K562 (cell line): ENCODE measurements at regions not wholly inside any gene's neighbourhood (a gene's known extent, or its start where the extent isn't known, plus 50 kb on each side); places are given as distances from the start of the nearest gene placed in this dataset.

Experiments
- ATAC-seq: fragments of 200-7000 bp; cut with Tn5 transposase; 3 replicates; pipeline ENCODE4 v1.9.1; 2020; ENCODE audit warnings: moderate library complexity
- BruUV-seq: library from RNA; stranded (reverse); fragments of 400-500 nt; replicated peaks from 2 replicates; lab custom pipeline; 2021; lab: Mats Ljungman, UMichigan
- CTCF ChIA-PET: fragments of 300-600 bp; formaldehyde crosslinking; extraction: SDS; loops from one replicate; lab custom pipeline; 2021; ENCODE audit warnings: low intra/inter-chr PET ratio; lab: Yijun Ruan, JAX
- POLR2A ChIA-PET: fragments of 300-600, 350-650 bp; sonication (Branson Sonifier 250); formaldehyde crosslinking; extraction: SDS; loops from one replicate; lab custom pipeline; 2021; ENCODE audit warnings: antibody characterized with exemption, inconsistent platforms; lab: Yijun Ruan, JAX
- DNase-seq, 4 experiments: peaks; one replicate each; pipeline versions ENCODE4 v3.0.0 to v3.0.0-alpha.2; 2011 to 2018; ENCODE audit warnings: low spot score in 3 of 4, mixed read lengths in 3 of 4; ENCODE audit errors: extremely low read depth in 1 of 4
- FAIRE-seq: peaks from 2 replicates; lab custom pipeline; 2011; peaks lifted over from hg19 to GRCh38; lab: Jason Lieb, UNC
- H2AFZ ChIP-seq: 2 replicates; pipeline ENCODE4 v1.6.0; 2011; ENCODE audit warnings: low read depth, low read length, control low read depth, inconsistent platforms
- H3K27ac ChIP-seq: fragments of 200-600 bp; 3 replicates; pipeline ENCODE4 v1.8.0; 2011; ENCODE audit warnings: low read depth, mild to moderate bottlenecking, control low read depth, inconsistent platforms, low read length, moderate library complexity, mixed read lengths; ENCODE audit errors: extremely low read depth
- H3K27me3 ChIP-seq, 2 experiments: fragments of 300-600 bp in 1 of 2; 2 replicates in 1 of 2; 3 replicates in 1 of 2; pipeline versions ENCODE4 v1.6.0 to v1.8.0; 2011; ENCODE audit warnings: inconsistent platforms in 2 of 2, low read length in 2 of 2, mild to moderate bottlenecking in 1 of 2, mixed read lengths in 1 of 2, moderate library complexity in 1 of 2; ENCODE audit not compliant: control insufficient read depth in 2 of 2, insufficient read depth in 2 of 2
- H3K36me3 ChIP-seq: fragments of 300-600 bp; 3 replicates; pipeline ENCODE4 v1.8.0; 2011; ENCODE audit warnings: mild to moderate bottlenecking, low read length, inconsistent platforms; ENCODE audit not compliant: control insufficient read depth, insufficient read depth
- H3K4me1 ChIP-seq, 2 experiments: fragments of 200-600 bp in 1 of 2; replicated peaks in 1 of 2; 2 replicates in 1 of 2; 3 replicates in 1 of 2; pipeline versions ENCODE4 v1.5.1 to v1.8.0; 2011; ENCODE audit warnings: inconsistent platforms in 2 of 2, low read length in 2 of 2, mild to moderate bottlenecking in 1 of 2, mixed read lengths in 1 of 2, moderate library complexity in 1 of 2; ENCODE audit not compliant: control insufficient read depth in 2 of 2, insufficient read depth in 2 of 2
- H3K4me2 ChIP-seq: 2 replicates; pipeline ENCODE4 v1.6.1; 2011; ENCODE audit warnings: low read length, control low read depth, inconsistent platforms, mixed read lengths; ENCODE audit not compliant: insufficient read depth
- H3K4me3 ChIP-seq: fragments of 200-600 bp; sonication (generic), shearing (Covaris generic); 2 replicates; pipeline ENCODE4 v1.5.1; 2016; ENCODE audit warnings: control low read depth, inconsistent platforms
- H3K79me2 ChIP-seq: fragments of 200-600 bp; 3 replicates; pipeline ENCODE4 v1.8.0; 2011; ENCODE audit warnings: low read length, inconsistent platforms; ENCODE audit not compliant: control insufficient read depth, insufficient read depth
- H3K9ac ChIP-seq, 2 experiments: 2 replicates each; pipeline versions ENCODE4 v1.6.0 to v1.6.1; 2011; ENCODE audit warnings: low read depth in 2 of 2, low read length in 2 of 2, control low read depth in 1 of 2, inconsistent platforms in 1 of 2, mild to moderate bottlenecking in 1 of 2, mixed read lengths in 1 of 2; ENCODE audit not compliant: insufficient read depth in 1 of 2
- H3K9me1 ChIP-seq: one replicate; pipeline ENCODE4 v1.6.0; 2011; ENCODE audit warnings: inconsistent platforms, mild to moderate bottlenecking, low read length, moderate library complexity; ENCODE audit not compliant: control insufficient read depth, insufficient read depth
- H3K9me3 ChIP-seq: replicated peaks from 2 replicates; pipeline ENCODE4 v1.5.1; 2011; ENCODE audit warnings: low read depth, low read length, inconsistent platforms; ENCODE audit not compliant: control insufficient read depth, insufficient read depth
- H4K20me1 ChIP-seq: replicated peaks from 2 replicates; pipeline ENCODE4 v1.6.1; 2011; ENCODE audit warnings: low read length, inconsistent platforms, mixed read lengths; ENCODE audit not compliant: control insufficient read depth, insufficient read depth
- DIDO1 ChIP-seq: fragments of 450-650 bp; IDR thresholded peaks from 2 replicates; pipeline ENCODE4 v1.6.1; 2016; ENCODE audit warnings: low read depth, missing biosample characterization, missing genetic modification characterization
- MBD2 ChIP-seq: sonication (generic); IDR thresholded peaks from 2 replicates; pipeline ENCODE4 v1.6.1; 2016; ENCODE audit warnings: low read depth, borderline replicate concordance
- SP1 ChIP-seq: sonication (generic); formaldehyde crosslinking; IDR thresholded peaks from 2 replicates; pipeline ENCODE4 v1.8.1; 2022; ENCODE audit warnings: mild to moderate bottlenecking, missing genetic modification reagents
- TCF7L2 ChIP-seq: fragments of 150-350 bp; IDR thresholded peaks from 2 replicates; pipeline ENCODE4 v1.6.1; 2016; ENCODE audit warnings: low read depth, mild to moderate bottlenecking, low read length, moderate library complexity
- TSC22D4 ChIP-seq: fragments of 450-650 bp; IDR thresholded peaks from 2 replicates; pipeline ENCODE4 v1.6.1; 2016; ENCODE audit warnings: missing genetic modification characterization, missing biosample characterization, control low read depth
- ZNF212 ChIP-seq: fragments of 450-650 bp; formaldehyde crosslinking; IDR thresholded peaks from 2 replicates; pipeline ENCODE4 v1.4.0; 2020; ENCODE audit warnings: mild to moderate bottlenecking
- ZNF699 ChIP-seq: fragments of 250-450 bp; sonication (Bioruptor Pico); IDR thresholded peaks from 2 replicates; pipeline ENCODE4 v1.8.0; 2021; ENCODE audit warnings: mild to moderate bottlenecking, moderate library complexity; ENCODE audit not compliant: insufficient replicate concordance
- WGBS: fragments of 100-300 bp; shearing (Covaris generic); methylation state at CpG from one replicate; pipeline ENCODE4 v1.1.6; 2016; ENCODE audit warnings: low coverage, mixed read lengths; ENCODE audit not compliant: insufficient coverage; ENCODE audit errors: missing lambda C conversion rate; 5-methylcytosine and 5-hydroxymethylcytosine counted together
- in situ Hi-C: fragments of 300-500 bp; cut with MboI; formaldehyde crosslinking; loops from 4 replicates; pipeline ENCODE4 v1.15.0; 2018; ENCODE audit warnings: inconsistent platforms, mixed read lengths
- intact Hi-C: fragments of 100-400 bp; cut with micrococcal nuclease; formaldehyde crosslinking; loops from 2 replicates; pipeline ENCODE4 v1.14.2; 2022
- TF ChIP-seq, protein P1 (sequence below): fragments of 450-650 bp; formaldehyde crosslinking; IDR thresholded peaks from 2 replicates; pipeline ENCODE4 v1.4.0; 2020; ENCODE audit warnings: mild to moderate bottlenecking, mixed read lengths
- TF ChIP-seq, protein P2 (sequence below): sonication (generic); formaldehyde crosslinking; IDR thresholded peaks from 2 replicates; pipeline ENCODE4 v1.8.1; 2023; ENCODE audit warnings: mild to moderate bottlenecking, missing genetic modification reagents
- TF ChIP-seq, protein P3 (sequence below): fragments of 450-650 bp; IDR thresholded peaks from 2 replicates; pipeline ENCODE4 v1.6.1; 2017; ENCODE audit warnings: antibody characterized with exemption
- TF ChIP-seq, protein P4 (sequence below): fragments of 450-650 bp; formaldehyde crosslinking; IDR thresholded peaks from 2 replicates; pipeline ENCODE4 v1.4.0; 2022; ENCODE audit warnings: missing genetic modification characterization
- TF ChIP-seq, protein P5 (sequence below), 2 experiments: fragments of 200-800 bp in 1 of 2; sonication (Bioruptor generic) in 1 of 2; sonication (generic) in 1 of 2; formaldehyde crosslinking in 1 of 2; IDR thresholded peaks in 1 of 2; conservative IDR thresholded peaks in 1 of 2; 2 replicates each; pipeline versions ENCODE4 v1.5.0 to v1.6.1; 2016 to 2020; ENCODE audit warnings: missing compliant biosample characterization in 1 of 2, missing genetic modification characterization in 1 of 2, missing genetic modification reagents in 1 of 2

DNA sequence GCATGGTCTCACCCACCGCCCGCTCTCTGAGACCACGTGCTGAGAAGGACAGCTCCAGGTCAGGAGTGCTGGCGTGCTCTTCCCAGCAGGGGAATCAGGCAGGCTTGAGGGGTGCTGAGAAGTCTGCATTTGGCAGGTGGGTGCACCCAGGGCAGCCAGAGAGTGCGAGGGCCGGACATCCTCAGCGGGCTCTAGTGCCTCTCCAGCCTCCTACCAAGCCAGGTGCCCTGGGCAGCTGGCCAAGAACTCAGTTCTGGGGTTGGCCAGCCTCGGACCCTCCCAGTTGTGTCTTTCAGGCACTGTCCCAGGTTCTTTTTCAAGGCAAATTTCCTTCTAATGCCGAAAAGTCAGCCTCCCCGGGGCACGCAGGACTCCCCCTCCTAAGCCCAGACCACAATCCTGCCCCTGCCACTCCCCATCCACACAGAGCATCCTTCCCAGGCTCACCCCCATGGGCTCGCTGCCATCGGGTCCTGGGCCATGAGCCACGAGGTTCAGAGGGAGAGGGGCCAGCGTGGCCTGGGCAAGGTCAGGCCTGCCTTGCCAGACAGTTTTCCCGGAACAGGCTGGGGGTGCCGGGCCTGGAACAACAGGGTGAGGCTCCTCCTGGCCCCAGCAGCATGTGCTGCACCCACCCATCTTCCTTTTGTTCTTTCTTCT lies 52.2 kb upstream of the GPC1 start:
- H3K9me3 ChIP-seq, result no peaks in the 10 kb centered on the region; the same call in 1 of the 2 replicates
- no peaks in the 10 kb centered on the region for H4K20me1 ChIP-seq
- BruUV-seq, result no TSS peak
- no peaks in the 10 kb centered on the region for H3K36me3 ChIP-seq
- intact Hi-C loops, result no loop called here
- H3K4me1 ChIP-seq, result peaks cover 7 to 14% of the 10 kb centered on the region in 2 experiments; a peak in 4 of 5 replicates
- WGBS, result 1% methylated on average over 15 of the region's 17 CpGs
- ChIA-PET CTCF (no interaction called here), POLR2A (interaction anchor here (1.0 kb wide), 1 partner anchor 21 kb away, joined by 3 read pairs; no protein-coding TSS in a partner anchor)
- no peak overlapping the region for H2AFZ ChIP-seq
- ATAC-seq (no peak), DNase-seq (no peak), FAIRE-seq (no peak)
- in situ Hi-C loops, result no loop called here
- H3K27me3 ChIP-seq, result peaks cover 0 to 22% of the 10 kb centered on the region in 2 experiments; a peak in 2 of 5 replicates
- H3K79me2 ChIP-seq, result no peaks in the 10 kb centered on the region
- no peak overlapping the region for H3K4me3 ChIP-seq
- no peak overlapping the region; a peak in 1 of 4 replicates for H3K9ac ChIP-seq
- no peak overlapping the region for H3K4me2 ChIP-seq
- H3K9me1 ChIP-seq, result no peaks in the 10 kb centered on the region
- no peak overlapping the region for H3K27ac ChIP-seq
- TF ChIP-seq ZNF212 (CRISPR knock-in tag) (no peak), ZNF699 (no peak), DIDO1 (tag) (no peak), SP1 (CRISPR knock-in tag) (no peak), TSC22D4 (tag) (no peak), MBD2 (no peak), TCF7L2 (no peak)
- TF ChIP-seq, protein P1, sequence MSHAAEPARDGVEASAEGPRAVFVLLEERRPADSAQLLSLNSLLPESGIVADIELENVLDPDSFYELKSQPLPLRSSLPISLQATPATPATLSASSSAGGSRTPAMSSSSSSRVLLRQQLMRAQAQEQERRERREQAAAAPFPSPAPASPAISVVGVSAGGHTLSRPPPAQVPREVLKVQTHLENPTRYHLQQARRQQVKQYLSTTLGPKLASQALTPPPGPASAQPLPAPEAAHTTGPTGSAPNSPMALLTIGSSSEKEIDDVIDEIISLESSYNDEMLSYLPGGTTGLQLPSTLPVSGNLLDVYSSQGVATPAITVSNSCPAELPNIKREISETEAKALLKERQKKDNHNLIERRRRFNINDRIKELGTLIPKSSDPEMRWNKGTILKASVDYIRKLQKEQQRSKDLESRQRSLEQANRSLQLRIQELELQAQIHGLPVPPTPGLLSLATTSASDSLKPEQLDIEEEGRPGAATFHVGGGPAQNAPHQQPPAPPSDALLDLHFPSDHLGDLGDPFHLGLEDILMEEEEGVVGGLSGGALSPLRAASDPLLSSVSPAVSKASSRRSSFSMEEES (CRISPR knock-in tag), result no peak
- TF ChIP-seq, protein P2, sequence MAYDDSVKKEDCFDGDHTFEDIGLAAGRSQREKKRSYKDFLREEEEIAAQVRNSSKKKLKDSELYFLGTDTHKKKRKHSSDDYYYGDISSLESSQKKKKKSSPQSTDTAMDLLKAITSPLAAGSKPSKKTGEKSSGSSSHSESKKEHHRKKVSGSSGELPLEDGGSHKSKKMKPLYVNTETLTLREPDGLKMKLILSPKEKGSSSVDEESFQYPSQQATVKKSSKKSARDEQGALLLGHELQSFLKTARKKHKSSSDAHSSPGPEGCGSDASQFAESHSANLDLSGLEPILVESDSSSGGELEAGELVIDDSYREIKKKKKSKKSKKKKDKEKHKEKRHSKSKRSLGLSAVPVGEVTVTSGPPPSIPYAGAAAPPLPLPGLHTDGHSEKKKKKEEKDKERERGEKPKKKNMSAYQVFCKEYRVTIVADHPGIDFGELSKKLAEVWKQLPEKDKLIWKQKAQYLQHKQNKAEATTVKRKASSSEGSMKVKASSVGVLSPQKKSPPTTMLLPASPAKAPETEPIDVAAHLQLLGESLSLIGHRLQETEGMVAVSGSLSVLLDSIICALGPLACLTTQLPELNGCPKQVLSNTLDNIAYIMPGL (CRISPR knock-in tag), result no peak
- TF ChIP-seq, protein P3, sequence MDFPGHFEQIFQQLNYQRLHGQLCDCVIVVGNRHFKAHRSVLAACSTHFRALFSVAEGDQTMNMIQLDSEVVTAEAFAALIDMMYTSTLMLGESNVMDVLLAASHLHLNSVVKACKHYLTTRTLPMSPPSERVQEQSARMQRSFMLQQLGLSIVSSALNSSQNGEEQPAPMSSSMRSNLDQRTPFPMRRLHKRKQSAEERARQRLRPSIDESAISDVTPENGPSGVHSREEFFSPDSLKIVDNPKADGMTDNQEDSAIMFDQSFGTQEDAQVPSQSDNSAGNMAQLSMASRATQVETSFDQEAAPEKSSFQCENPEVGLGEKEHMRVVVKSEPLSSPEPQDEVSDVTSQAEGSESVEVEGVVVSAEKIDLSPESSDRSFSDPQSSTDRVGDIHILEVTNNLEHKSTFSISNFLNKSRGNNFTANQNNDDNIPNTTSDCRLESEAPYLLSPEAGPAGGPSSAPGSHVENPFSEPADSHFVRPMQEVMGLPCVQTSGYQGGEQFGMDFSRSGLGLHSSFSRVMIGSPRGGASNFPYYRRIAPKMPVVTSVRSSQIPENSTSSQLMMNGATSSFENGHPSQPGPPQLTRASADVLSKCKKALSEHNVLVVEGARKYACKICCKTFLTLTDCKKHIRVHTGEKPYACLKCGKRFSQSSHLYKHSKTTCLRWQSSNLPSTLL, result no peak
- TF ChIP-seq, protein P4, sequence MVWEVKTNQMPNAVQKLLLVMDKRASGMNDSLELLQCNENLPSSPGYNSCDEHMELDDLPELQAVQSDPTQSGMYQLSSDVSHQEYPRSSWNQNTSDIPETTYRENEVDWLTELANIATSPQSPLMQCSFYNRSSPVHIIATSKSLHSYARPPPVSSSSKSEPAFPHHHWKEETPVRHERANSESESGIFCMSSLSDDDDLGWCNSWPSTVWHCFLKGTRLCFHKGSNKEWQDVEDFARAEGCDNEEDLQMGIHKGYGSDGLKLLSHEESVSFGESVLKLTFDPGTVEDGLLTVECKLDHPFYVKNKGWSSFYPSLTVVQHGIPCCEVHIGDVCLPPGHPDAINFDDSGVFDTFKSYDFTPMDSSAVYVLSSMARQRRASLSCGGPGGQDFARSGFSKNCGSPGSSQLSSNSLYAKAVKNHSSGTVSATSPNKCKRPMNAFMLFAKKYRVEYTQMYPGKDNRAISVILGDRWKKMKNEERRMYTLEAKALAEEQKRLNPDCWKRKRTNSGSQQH (CRISPR knock-in tag), result no peak
- TF ChIP-seq, protein P5, sequence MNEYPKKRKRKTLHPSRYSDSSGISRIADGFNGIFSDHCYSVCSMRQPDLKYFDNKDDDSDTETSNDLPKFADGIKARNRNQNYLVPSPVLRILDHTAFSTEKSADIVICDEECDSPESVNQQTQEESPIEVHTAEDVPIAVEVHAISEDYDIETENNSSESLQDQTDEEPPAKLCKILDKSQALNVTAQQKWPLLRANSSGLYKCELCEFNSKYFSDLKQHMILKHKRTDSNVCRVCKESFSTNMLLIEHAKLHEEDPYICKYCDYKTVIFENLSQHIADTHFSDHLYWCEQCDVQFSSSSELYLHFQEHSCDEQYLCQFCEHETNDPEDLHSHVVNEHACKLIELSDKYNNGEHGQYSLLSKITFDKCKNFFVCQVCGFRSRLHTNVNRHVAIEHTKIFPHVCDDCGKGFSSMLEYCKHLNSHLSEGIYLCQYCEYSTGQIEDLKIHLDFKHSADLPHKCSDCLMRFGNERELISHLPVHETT (CRISPR knock-in tag; conservative IDR thresholded peaks at IDR 0.05 in 1 of 2, IDR thresholded peaks at IDR 0.05 in 1 of 2), result no peak
